Suprapubic skin (tissue), 4 donors: ENCODE measurements at regions not wholly inside any gene's neighbourhood (a gene's known extent, or its start where the extent isn't known, plus 50 kb on each side); places are given as distances from the start of the nearest gene placed in this dataset.
A peak's percentile ranks its signal among the peaks of the same experiment; 100 is the strongest.

Experiments
- DNase-seq, 2 donors: peaks; one replicate each; pipeline ENCODE4 v3.0.0-alpha.2; 2019; ENCODE audit warnings: low spot score in 2 of 2
- H3K27ac ChIP-seq: fragments of 200-600 bp; sonication (generic); one replicate; pipeline ENCODE4 v1.5.1; 2019
- H3K27me3 ChIP-seq: fragments of 200-600 bp; sonication (generic); one replicate; pipeline ENCODE4 v1.5.1; 2019
- H3K36me3 ChIP-seq: fragments of 200-600 bp; sonication (generic); one replicate; pipeline ENCODE4 v1.5.1; 2019
- H3K4me1 ChIP-seq: fragments of 200-600 bp; sonication (generic); one replicate; pipeline ENCODE4 v1.5.1; 2019
- H3K4me3 ChIP-seq: fragments of 200-600 bp; sonication (generic); one replicate; pipeline ENCODE4 v1.5.1; 2019; ENCODE audit warnings: mild to moderate bottlenecking
- H3K9me3 ChIP-seq: fragments of 200-600 bp; sonication (generic); one replicate; pipeline ENCODE4 v1.5.1; 2019
- EP300 ChIP-seq: sonication (generic); formaldehyde crosslinking; IDR thresholded peaks from one replicate; pipeline ENCODE4 v1.6.1; 2017; ENCODE audit warnings: antibody characterized with exemption
- POLR2A ChIP-seq, 2 donors: fragments of 450-650 bp; IDR thresholded peaks; one replicate each; pipeline ENCODE4 v1.6.1; 2017; ENCODE audit warnings: antibody characterized with exemption in 2 of 2, mild to moderate bottlenecking in 2 of 2, moderate library complexity in 2 of 2
- POLR2AphosphoS5 ChIP-seq, 3 donors: sonication (generic); formaldehyde crosslinking; IDR thresholded peaks; one replicate each; pipeline ENCODE4 v1.6.1; 2017; ENCODE audit warnings: antibody characterized with exemption in 3 of 3
- WGBS: methylation state at CpG from one replicate; pipeline ENCODE4 v1.1.5; 2018; 5-methylcytosine and 5-hydroxymethylcytosine counted together
- TF ChIP-seq, protein P1 (sequence below), 2 donors: fragments of 200-600 bp in 1 of 2; fragments of 450-650 bp in 1 of 2; sonication (generic) in 1 of 2; IDR thresholded peaks; one replicate each; pipeline ENCODE4 v1.5.1; 2016 to 2019; ENCODE audit warnings: antibody characterized with exemption in 2 of 2, mild to moderate bottlenecking in 1 of 2, moderate library complexity in 1 of 2

DNA sequence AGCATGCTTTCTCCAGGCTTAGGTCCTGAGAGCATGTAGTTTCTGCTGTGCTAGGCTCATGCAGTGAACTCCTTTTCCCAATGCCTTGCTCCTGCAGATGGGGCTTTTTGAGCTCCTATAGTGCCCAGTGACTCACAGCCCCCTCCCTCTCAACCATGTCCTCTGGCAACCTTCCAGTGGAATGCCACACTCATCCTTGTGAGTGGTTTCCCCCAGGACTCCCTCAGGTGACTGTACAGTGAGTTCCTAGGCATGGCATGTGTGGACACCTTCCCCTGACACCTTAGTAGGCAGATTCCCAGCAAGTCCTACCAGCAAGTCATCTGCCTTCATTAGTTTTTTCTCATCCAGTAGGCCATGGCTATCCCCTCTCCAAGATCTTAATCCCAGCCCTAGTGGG lies 72.4 kb upstream of the CXCL14 start:
- Histone ChIP-seq H3K36me3 (no peaks in the 10 kb centered on the region), H3K27ac (no peak overlapping the region), H3K27me3 (no peaks in the 10 kb centered on the region), H3K4me1 (peaks cover 47% of the 10 kb centered on the region), H3K9me3 (no peaks in the 10 kb centered on the region), H3K4me3 (no peak overlapping the region)
- TF ChIP-seq POLR2AphosphoS5 (IDR thresholded peaks at IDR 0.05) (peak in 1 of 3 donors; percentile 29), EP300 (no peak), POLR2A (IDR thresholded peaks at IDR 0.05) (no peak)
- DNase-seq = no peak

DNA sequence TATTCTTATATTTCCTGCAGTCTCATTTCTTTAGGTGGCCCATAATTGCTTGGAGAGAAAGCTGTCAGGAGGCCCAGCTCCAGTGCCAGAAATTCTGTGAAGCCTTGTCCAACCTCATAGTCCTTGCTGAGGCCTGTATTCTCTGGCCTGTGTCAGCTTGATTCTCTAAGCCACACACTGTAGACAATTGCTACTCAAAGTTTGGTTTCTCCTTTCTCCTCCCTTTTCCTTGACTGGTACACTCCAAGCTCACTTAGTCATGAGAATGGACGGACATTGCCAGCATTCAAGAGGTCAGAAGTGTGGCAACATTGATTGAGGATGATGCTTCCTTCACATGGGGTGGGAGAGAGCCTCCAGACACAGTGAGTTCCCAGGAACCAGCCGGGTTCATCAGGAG lies 71.3 kb upstream of the CXCL14 start:
- no peak overlapping the region for H3K4me3 ChIP-seq
- DNase-seq = no peak
- H3K4me1 ChIP-seq = peaks cover 50% of the 10 kb centered on the region
- H3K9me3 ChIP-seq = no peaks in the 10 kb centered on the region
- TF ChIP-seq EP300 (no peak), POLR2A (IDR thresholded peaks at IDR 0.05) (no peak), POLR2AphosphoS5 (IDR thresholded peaks at IDR 0.05) (no peak)
- TF ChIP-seq, protein P1, sequence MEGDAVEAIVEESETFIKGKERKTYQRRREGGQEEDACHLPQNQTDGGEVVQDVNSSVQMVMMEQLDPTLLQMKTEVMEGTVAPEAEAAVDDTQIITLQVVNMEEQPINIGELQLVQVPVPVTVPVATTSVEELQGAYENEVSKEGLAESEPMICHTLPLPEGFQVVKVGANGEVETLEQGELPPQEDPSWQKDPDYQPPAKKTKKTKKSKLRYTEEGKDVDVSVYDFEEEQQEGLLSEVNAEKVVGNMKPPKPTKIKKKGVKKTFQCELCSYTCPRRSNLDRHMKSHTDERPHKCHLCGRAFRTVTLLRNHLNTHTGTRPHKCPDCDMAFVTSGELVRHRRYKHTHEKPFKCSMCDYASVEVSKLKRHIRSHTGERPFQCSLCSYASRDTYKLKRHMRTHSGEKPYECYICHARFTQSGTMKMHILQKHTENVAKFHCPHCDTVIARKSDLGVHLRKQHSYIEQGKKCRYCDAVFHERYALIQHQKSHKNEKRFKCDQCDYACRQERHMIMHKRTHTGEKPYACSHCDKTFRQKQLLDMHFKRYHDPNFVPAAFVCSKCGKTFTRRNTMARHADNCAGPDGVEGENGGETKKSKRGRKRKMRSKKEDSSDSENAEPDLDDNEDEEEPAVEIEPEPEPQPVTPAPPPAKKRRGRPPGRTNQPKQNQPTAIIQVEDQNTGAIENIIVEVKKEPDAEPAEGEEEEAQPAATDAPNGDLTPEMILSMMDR (IDR thresholded peaks at IDR 0.05) = no peak
- WGBS = 74% methylated on average over 2 of the region's 2 CpGs
- H3K27ac ChIP-seq = no peak overlapping the region
- H3K36me3 ChIP-seq = no peaks in the 10 kb centered on the region
- H3K27me3 ChIP-seq = no peaks in the 10 kb centered on the region

DNA sequence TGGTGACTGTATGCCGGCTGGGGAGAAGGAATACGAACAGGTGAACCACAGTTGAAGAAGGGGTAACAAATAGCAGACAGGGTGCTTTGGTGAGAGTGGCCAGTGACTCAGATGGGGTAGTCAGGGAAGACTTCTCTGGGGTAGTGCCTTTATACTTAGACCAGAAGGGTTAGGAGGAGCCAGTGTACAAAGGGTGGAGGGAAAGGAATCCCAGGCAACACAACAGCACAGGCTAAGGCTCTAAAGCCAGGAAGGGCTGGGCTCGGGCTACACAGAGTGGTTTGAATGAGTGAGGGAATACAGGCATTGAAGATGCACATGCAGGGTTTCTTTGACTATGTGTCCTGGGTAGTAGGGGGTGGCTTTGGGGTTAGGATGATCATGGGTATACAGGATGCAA lies 70.6 kb upstream of the CXCL14 start:
- WGBS = 80% methylated on average over 3 of the region's 3 CpGs

DNA sequence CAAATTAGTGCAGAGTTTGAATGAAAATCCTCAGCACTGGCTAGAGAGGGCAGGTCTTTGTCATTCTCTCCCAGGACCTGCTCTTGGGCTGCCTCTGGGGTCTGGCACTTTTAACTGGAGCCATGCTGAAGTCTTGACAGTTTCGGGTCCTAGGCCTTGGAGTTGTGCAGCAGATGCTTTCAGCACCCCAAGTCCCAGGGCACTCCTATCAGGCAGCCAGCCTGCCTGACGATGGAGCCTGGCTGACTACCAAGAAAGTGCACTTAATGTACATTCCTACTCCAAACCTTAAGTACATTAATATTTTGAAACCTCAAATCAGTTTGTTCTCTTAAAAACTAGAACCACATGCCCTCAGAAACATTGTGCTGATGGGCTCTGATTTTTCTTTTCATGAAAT lies 69.3 kb upstream of the CXCL14 start:
- 16% methylated on average over 2 of the region's 2 CpGs for WGBS
- H3K36me3 ChIP-seq = no peaks in the 10 kb centered on the region
- TF ChIP-seq EP300 (no peak), POLR2AphosphoS5 (IDR thresholded peaks at IDR 0.05) (no peak), POLR2A (IDR thresholded peaks at IDR 0.05) (no peak)
- TF ChIP-seq, protein P1 (IDR thresholded peaks at IDR 0.05) = no peak
- peaks cover 55% of the 10 kb centered on the region for H3K4me1 ChIP-seq
- no peak overlapping the region for H3K27ac ChIP-seq
- DNase-seq = no peak
- no peaks in the 10 kb centered on the region for H3K9me3 ChIP-seq
- no peaks in the 10 kb centered on the region for H3K27me3 ChIP-seq
- no peak overlapping the region for H3K4me3 ChIP-seq

More for the DNA sequence above, 70.6 kb upstream of the CXCL14 start:
- Histone ChIP-seq H3K27ac (no peak overlapping the region), H3K4me1 (peaks cover 50% of the 10 kb centered on the region), H3K36me3 (no peaks in the 10 kb centered on the region), H3K27me3 (no peaks in the 10 kb centered on the region), H3K9me3 (no peaks in the 10 kb centered on the region), H3K4me3 (no peak overlapping the region)
- TF ChIP-seq, protein P1 (IDR thresholded peaks at IDR 0.05) = no peak
- TF ChIP-seq EP300 = no peak
- no peak for TF ChIP-seq POLR2A (IDR thresholded peaks at IDR 0.05)
- TF ChIP-seq POLR2AphosphoS5 (IDR thresholded peaks at IDR 0.05) = no peak
- no peak for DNase-seq

DNA sequence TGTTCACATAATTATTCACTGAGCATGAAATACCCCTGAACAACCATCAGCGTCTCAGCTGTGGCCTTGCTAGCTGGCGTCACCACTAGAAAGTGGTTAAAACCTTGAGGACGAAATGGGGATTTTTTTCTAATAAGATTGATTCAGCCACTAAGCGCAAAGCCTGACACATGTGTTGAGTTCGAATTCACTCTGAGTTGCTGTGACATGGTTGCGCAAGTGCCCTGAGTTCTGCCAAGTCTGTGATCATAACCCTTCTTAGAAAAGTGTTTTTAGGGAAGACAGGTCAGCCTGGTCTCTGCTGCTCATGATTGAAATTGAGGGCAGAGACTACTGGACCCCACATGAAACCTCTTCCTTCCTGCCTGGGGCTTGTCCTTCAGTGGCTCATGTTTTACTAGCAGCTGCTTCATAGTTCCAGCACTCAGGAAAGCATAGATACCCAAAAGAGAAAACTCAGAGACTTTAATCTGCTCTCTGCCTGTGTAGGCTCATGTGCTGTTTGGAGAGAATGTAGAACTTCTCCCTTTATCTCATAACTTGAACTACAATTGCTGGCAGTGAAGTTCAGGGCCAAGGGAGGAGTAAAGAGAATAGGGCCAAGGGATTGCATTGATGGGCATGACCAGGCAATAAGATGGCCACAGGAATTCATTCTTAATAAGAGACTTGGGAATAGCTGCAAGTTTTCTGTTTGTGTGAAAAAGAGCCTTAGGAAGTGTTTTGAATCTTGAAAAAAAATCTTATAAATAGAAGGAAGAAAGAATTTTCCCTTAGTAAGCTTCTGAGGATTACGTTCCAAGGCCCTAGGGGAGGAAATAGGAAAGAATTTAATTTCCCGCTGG lies 66.8 kb upstream of the CXCL14 start:
- TF ChIP-seq POLR2AphosphoS5 (IDR thresholded peaks at IDR 0.05) = no peak
- no peak for TF ChIP-seq POLR2A (IDR thresholded peaks at IDR 0.05)
- TF ChIP-seq, protein P1 (IDR thresholded peaks at IDR 0.05) = no peak
- TF ChIP-seq EP300 = no peak
- H3K9me3 ChIP-seq = no peaks in the 10 kb centered on the region
- 40% methylated on average over 8 of the region's 8 CpGs for WGBS
- H3K27me3 ChIP-seq = no peaks in the 10 kb centered on the region
- peak overlapping the region; percentile 41 for H3K27ac ChIP-seq
- H3K4me1 ChIP-seq = peaks cover 56% of the 10 kb centered on the region
- no peaks in the 10 kb centered on the region for H3K36me3 ChIP-seq
- peak in 1 of 2 donors; percentile 76 for DNase-seq
- H3K4me3 ChIP-seq = no peak overlapping the region
